NB4 (cell line): ENCODE measurements at regions not wholly inside any gene's neighbourhood (a gene's known extent, or its start where the extent isn't known, plus 50 kb on each side); places are given as distances from the start of the nearest gene placed in this dataset.
"Not testable (repeated sequence)": the region's sequence is repeated elsewhere in the genome, so short reads cannot be mapped to it uniquely, and the experiment has no call there.

Experiments
- MYC ChIP-seq: IDR thresholded peaks from 2 replicates; pipeline ENCODE4 v1.6.1; 2011; ENCODE audit warnings: low read depth, low read length
- POLR2A ChIP-seq: IDR thresholded peaks from 2 replicates; pipeline ENCODE4 v1.6.1; 2011; ENCODE audit warnings: mild to moderate bottlenecking; ENCODE audit not compliant: insufficient read length; ENCODE audit errors: extremely low read depth
- TF ChIP-seq, protein P1 (sequence below): IDR thresholded peaks from one replicate; pipeline ENCODE4 v1.5.1; 2012; ENCODE audit warnings: low read depth, low read length

DNA sequence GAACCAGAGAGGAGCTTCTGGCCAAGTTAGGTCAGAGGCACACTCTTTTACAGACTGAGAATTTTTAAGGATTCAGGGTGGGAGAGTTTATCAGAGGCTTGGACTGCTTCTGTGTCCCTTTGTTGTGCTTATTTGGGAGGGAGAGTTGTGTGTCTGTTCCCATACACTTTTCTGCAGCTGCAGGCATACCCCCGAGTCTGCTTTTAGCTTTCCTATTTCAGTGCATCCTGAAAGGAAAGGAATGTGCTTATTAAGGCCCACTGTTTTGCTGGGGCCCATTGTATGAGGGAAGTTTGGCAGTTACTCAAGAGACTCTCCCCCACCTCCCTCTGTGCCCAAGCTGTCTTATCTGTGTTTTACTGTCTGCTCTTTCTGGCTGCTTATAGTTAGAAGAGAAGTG lies 257.4 kb upstream of the AADAT start:
- TF ChIP-seq, protein P1, sequence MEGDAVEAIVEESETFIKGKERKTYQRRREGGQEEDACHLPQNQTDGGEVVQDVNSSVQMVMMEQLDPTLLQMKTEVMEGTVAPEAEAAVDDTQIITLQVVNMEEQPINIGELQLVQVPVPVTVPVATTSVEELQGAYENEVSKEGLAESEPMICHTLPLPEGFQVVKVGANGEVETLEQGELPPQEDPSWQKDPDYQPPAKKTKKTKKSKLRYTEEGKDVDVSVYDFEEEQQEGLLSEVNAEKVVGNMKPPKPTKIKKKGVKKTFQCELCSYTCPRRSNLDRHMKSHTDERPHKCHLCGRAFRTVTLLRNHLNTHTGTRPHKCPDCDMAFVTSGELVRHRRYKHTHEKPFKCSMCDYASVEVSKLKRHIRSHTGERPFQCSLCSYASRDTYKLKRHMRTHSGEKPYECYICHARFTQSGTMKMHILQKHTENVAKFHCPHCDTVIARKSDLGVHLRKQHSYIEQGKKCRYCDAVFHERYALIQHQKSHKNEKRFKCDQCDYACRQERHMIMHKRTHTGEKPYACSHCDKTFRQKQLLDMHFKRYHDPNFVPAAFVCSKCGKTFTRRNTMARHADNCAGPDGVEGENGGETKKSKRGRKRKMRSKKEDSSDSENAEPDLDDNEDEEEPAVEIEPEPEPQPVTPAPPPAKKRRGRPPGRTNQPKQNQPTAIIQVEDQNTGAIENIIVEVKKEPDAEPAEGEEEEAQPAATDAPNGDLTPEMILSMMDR = not testable (repeated sequence)
- TF ChIP-seq MYC, POLR2A: not testable (repeated sequence)
